Activated naive CD8-positive, alpha-beta T cell treated with anti-CD3 and anti-CD28 coated beads, Interleukin-2, amount 50 U/mL, for 24 hours (primary cell): ENCODE measurements at regions not wholly inside any gene's neighbourhood (a gene's known extent, or its start where the extent isn't known, plus 50 kb on each side); places are given as distances from the start of the nearest gene placed in this dataset.
"Not testable (repeated sequence)": the region's sequence is repeated elsewhere in the genome, so short reads cannot be mapped to it uniquely, and the experiment has no call there.

Source experiments
- ATAC-seq: fragments of 150-1000 bp; cut with Tn5 transposase; one replicate; pipeline ENCODE4 v1.10.0; 2021
- DNase-seq: peaks from one replicate; pipeline ENCODE4 v3.0.0; 2021
- H3K27ac Mint-ChIP-seq: one replicate; pipeline ENCODE4 v1.8.0; 2021; ENCODE audit warnings: mild to moderate bottlenecking, mixed read lengths
- H3K27me3 Mint-ChIP-seq: one replicate; pipeline ENCODE4 v1.8.0; 2021; ENCODE audit warnings: mixed read lengths
- H3K36me3 Mint-ChIP-seq: one replicate; pipeline ENCODE4 v1.8.0; 2021; ENCODE audit warnings: low read depth, mixed read lengths
- H3K4me1 Mint-ChIP-seq: one replicate; pipeline ENCODE4 v1.8.0; 2021; ENCODE audit warnings: mixed read lengths
- H3K4me3 Mint-ChIP-seq: one replicate; pipeline ENCODE4 v1.8.0; 2021; ENCODE audit warnings: mild to moderate bottlenecking, moderate library complexity, mixed read lengths
- H3K9me3 Mint-ChIP-seq: one replicate; pipeline ENCODE4 v1.8.0; 2021; ENCODE audit warnings: mixed read lengths

- H3K27ac Mint-ChIP-seq, H3K36me3 Mint-ChIP-seq, H3K4me3 Mint-ChIP-seq, DNase-seq, H3K9me3 Mint-ChIP-seq, ATAC-seq, H3K27me3 Mint-ChIP-seq, H3K4me1 Mint-ChIP-seq: not testable (repeated sequence)
These were observed 848.6 kb downstream of the DIPK2A start for GRCh38 chr3:144820232-144820631.

GRCh38 chr3:144820726-144821125, 849.1 kb downstream of the DIPK2A start:
- Mint-ChIP-seq H3K27me3 (no peaks in the 10 kb centered on the region), H3K9me3 (no peaks in the 10 kb centered on the region), H3K36me3 (no peaks in the 10 kb centered on the region), H3K4me3 (no peak overlapping the region), H3K4me1 (no peaks in the 10 kb centered on the region), H3K27ac (no peak overlapping the region)
- ATAC-seq (no peak), DNase-seq (no peak)

GRCh38 chr3:144821583-144821982, 850.0 kb downstream of the DIPK2A start:
- DNase-seq (no peak), ATAC-seq (no peak)
- Mint-ChIP-seq H3K27me3 (no peaks in the 10 kb centered on the region), H3K4me1 (no peaks in the 10 kb centered on the region), H3K27ac (no peak overlapping the region), H3K9me3 (no peaks in the 10 kb centered on the region), H3K36me3 (no peaks in the 10 kb centered on the region), H3K4me3 (no peak overlapping the region)

GRCh38 chr3:144822671-144823070, 851.0 kb downstream of the DIPK2A start:
- ATAC-seq, result no peak

GRCh38 chr3:144831955-144832716, 860.5 kb downstream of the DIPK2A start:
- Mint-ChIP-seq H3K4me1 (no peaks in the 10 kb centered on the region), H3K36me3 (no peaks in the 10 kb centered on the region), H3K27me3 (peaks cover 2% of the 10 kb centered on the region), H3K27ac (no peak overlapping the region), H3K9me3 (peaks cover 14% of the 10 kb centered on the region), H3K4me3 (no peak overlapping the region)
- DNase-seq (no peak), ATAC-seq (no peak)

More at GRCh38 chr3:144822671-144823070, 851.0 kb downstream of the DIPK2A start:
- no peak for DNase-seq
- Mint-ChIP-seq H3K4me1 (no peaks in the 10 kb centered on the region), H3K27ac (no peak overlapping the region), H3K36me3 (no peaks in the 10 kb centered on the region), H3K4me3 (no peak overlapping the region), H3K9me3 (no peaks in the 10 kb centered on the region), H3K27me3 (no peaks in the 10 kb centered on the region)

GRCh38 chr3:144839991-144840390, 868.4 kb downstream of the DIPK2A start:
- H3K27me3 Mint-ChIP-seq, result no peaks in the 10 kb centered on the region
- H3K4me3 Mint-ChIP-seq, result no peak overlapping the region
- DNase-seq (no peak), ATAC-seq (no peak)
- no peaks in the 10 kb centered on the region for H3K4me1 Mint-ChIP-seq
- H3K36me3 Mint-ChIP-seq, result no peaks in the 10 kb centered on the region
- H3K27ac Mint-ChIP-seq, result no peak overlapping the region
- H3K9me3 Mint-ChIP-seq, result peaks cover 19% of the 10 kb centered on the region

- no peaks in the 10 kb centered on the region for H3K4me1 Mint-ChIP-seq
- no peaks in the 10 kb centered on the region for H3K27me3 Mint-ChIP-seq
- DNase-seq (no peak), ATAC-seq (no peak)
- no peak overlapping the region for H3K4me3 Mint-ChIP-seq
- H3K36me3 Mint-ChIP-seq, result no peaks in the 10 kb centered on the region
- no peak overlapping the region for H3K27ac Mint-ChIP-seq
- H3K9me3 Mint-ChIP-seq, result peaks cover 12% of the 10 kb centered on the region
These were observed 869.2 kb downstream of the DIPK2A start for GRCh38 chr3:144840866-144841265.

GRCh38 chr3:144843099-144843498, 871.5 kb downstream of the DIPK2A start:
- Mint-ChIP-seq H3K4me3 (no peak overlapping the region), H3K27me3 (no peaks in the 10 kb centered on the region), H3K27ac (no peak overlapping the region), H3K9me3 (peaks cover 12% of the 10 kb centered on the region), H3K36me3 (no peaks in the 10 kb centered on the region), H3K4me1 (no peaks in the 10 kb centered on the region)
- no peak for ATAC-seq
- no peak for DNase-seq

GRCh38 chr3:144852999-144853398, 881.4 kb downstream of the DIPK2A start:
- no peaks in the 10 kb centered on the region for H3K9me3 Mint-ChIP-seq
- ATAC-seq, result no peak

GRCh38 chr3:144854020-144854419, 882.4 kb downstream of the DIPK2A start:
- not testable (repeated sequence) for H3K36me3 Mint-ChIP-seq, H3K27me3 Mint-ChIP-seq

More at GRCh38 chr3:144852999-144853398, 881.4 kb downstream of the DIPK2A start:
- Mint-ChIP-seq H3K36me3 (no peaks in the 10 kb centered on the region), H3K27ac (no peak overlapping the region), H3K4me3 (no peak overlapping the region), H3K27me3 (no peaks in the 10 kb centered on the region), H3K4me1 (no peaks in the 10 kb centered on the region)
- no peak for DNase-seq

GRCh38 chr3:144859161-144859560, 887.5 kb downstream of the DIPK2A start:
- no peaks in the 10 kb centered on the region for H3K9me3 Mint-ChIP-seq
- DNase-seq (no peak), ATAC-seq (no peak)
- H3K27ac Mint-ChIP-seq, result no peak overlapping the region
- H3K36me3 Mint-ChIP-seq, result no peaks in the 10 kb centered on the region
- H3K4me1 Mint-ChIP-seq, result no peaks in the 10 kb centered on the region
- no peaks in the 10 kb centered on the region for H3K27me3 Mint-ChIP-seq
- no peak overlapping the region for H3K4me3 Mint-ChIP-seq

More at GRCh38 chr3:144854020-144854419, 882.4 kb downstream of the DIPK2A start:
- not testable (repeated sequence) for ATAC-seq, H3K27ac Mint-ChIP-seq, H3K9me3 Mint-ChIP-seq, H3K4me1 Mint-ChIP-seq, H3K4me3 Mint-ChIP-seq, DNase-seq

- Mint-ChIP-seq H3K9me3 (peaks cover 3% of the 10 kb centered on the region), H3K36me3 (no peaks in the 10 kb centered on the region), H3K4me1 (no peaks in the 10 kb centered on the region), H3K27ac (no peak overlapping the region), H3K27me3 (no peaks in the 10 kb centered on the region), H3K4me3 (no peak overlapping the region)
- no peak for ATAC-seq
- DNase-seq, result no peak
These were observed 893.0 kb downstream of the DIPK2A start for GRCh38 chr3:144864646-144865045.

GRCh38 chr3:144865948-144866347, 894.3 kb downstream of the DIPK2A start:
- Mint-ChIP-seq H3K27me3 (no peaks in the 10 kb centered on the region), H3K9me3 (peaks cover 3% of the 10 kb centered on the region), H3K36me3 (no peaks in the 10 kb centered on the region), H3K27ac (no peak overlapping the region), H3K4me3 (no peak overlapping the region), H3K4me1 (no peaks in the 10 kb centered on the region)
- ATAC-seq (no peak), DNase-seq (no peak)

GRCh38 chr3:144866476-144866875, 894.9 kb downstream of the DIPK2A start:
- Mint-ChIP-seq H3K4me1 (no peaks in the 10 kb centered on the region), H3K36me3 (no peaks in the 10 kb centered on the region), H3K4me3 (no peak overlapping the region), H3K9me3 (peaks cover 6% of the 10 kb centered on the region), H3K27me3 (no peaks in the 10 kb centered on the region), H3K27ac (no peak overlapping the region)
- DNase-seq (no peak), ATAC-seq (no peak)

- DNase-seq (no peak), ATAC-seq (no peak)
- Mint-ChIP-seq H3K4me1 (no peaks in the 10 kb centered on the region), H3K27ac (no peak overlapping the region), H3K36me3 (no peaks in the 10 kb centered on the region), H3K4me3 (no peak overlapping the region), H3K27me3 (no peaks in the 10 kb centered on the region), H3K9me3 (peaks cover 6% of the 10 kb centered on the region)
These were observed 896.9 kb downstream of the DIPK2A start for GRCh38 chr3:144868506-144868905.

- Mint-ChIP-seq H3K4me3 (no peak overlapping the region), H3K36me3 (no peaks in the 10 kb centered on the region), H3K27ac (no peak overlapping the region), H3K4me1 (no peaks in the 10 kb centered on the region), H3K9me3 (peaks cover 3% of the 10 kb centered on the region), H3K27me3 (no peaks in the 10 kb centered on the region)
- DNase-seq (no peak), ATAC-seq (no peak)
These were observed 901.4 kb downstream of the DIPK2A start for GRCh38 chr3:144873066-144873465.
